ENCODE measurements at regions not wholly inside any gene's neighbourhood (a gene's known extent, or its start where the extent isn't known, plus 50 kb on each side); places are given as distances from the start of the nearest gene placed in this dataset.
A peak's percentile ranks its signal among the peaks of the same experiment; 100 is the strongest.

- H3K36me3 ChIP-seq (replicated peaks; ENCODE audit: insufficient read depth, low read length) = no peaks in the 10 kb centered on the region
- H3K9me3 ChIP-seq (replicated peaks; ENCODE audit: insufficient read depth, low read length) = no peaks in the 10 kb centered on the region
- no peak overlapping the region for H2AFZ ChIP-seq (ENCODE audit: low read length)
- peak overlapping the region; percentile 64; the same call in 1 of the 2 replicates for H3K4me2 ChIP-seq (ENCODE audit: low read depth, low read length)
- no peaks in the 10 kb centered on the region for H4K20me1 ChIP-seq (ENCODE audit: insufficient read depth, low read length)
- H3F3A ChIP-seq (ENCODE audit: insufficient read depth, low read length) = peaks cover 14% of the 10 kb centered on the region
- H3K27me3 ChIP-seq (replicated peaks; ENCODE audit: insufficient read depth, low read length) = no peaks in the 10 kb centered on the region
- no peaks in the 10 kb centered on the region for H3K79me2 ChIP-seq (ENCODE audit: low read length)
- no peak overlapping the region for H3K27ac ChIP-seq (ENCODE audit: low read length)
- TF ChIP-seq EZH2phosphoT487 (IDR thresholded peaks at IDR 0.05; ENCODE audit: low read length) (no peak), CTCF (IDR thresholded peaks at IDR 0.05; ENCODE audit: low read length) (no peak), EZH2 (optimal IDR thresholded peaks at IDR 0.05; ENCODE audit: low read depth, low read length) (no peak)
- peaks cover 21% of the 10 kb centered on the region for H3K4me1 ChIP-seq (ENCODE audit: low read length)
- no peak overlapping the region for H3K9ac ChIP-seq (ENCODE audit: low read length)
- no peak for DNase-seq
- H3K9me2 ChIP-seq (replicated peaks; ENCODE audit: insufficient read depth, low read length) = no peaks in the 10 kb centered on the region
- no peak overlapping the region for H3K4me3 ChIP-seq (ENCODE audit: low read length)
These were observed 104.1 kb downstream of the C11orf87 start for GRCh38 chr11:109526061-109526460.

- Histone ChIP-seq H3K9me2 (replicated peaks; ENCODE audit: insufficient read depth, low read length) (no peaks in the 10 kb centered on the region), H3F3A (ENCODE audit: insufficient read depth, low read length) (peaks cover 14% of the 10 kb centered on the region), H4K20me1 (ENCODE audit: insufficient read depth, low read length) (no peaks in the 10 kb centered on the region), H3K27ac (ENCODE audit: low read length) (peak overlapping the region; percentile 41; the same call in 1 of the 2 replicates), H3K9ac (ENCODE audit: low read length) (peak overlapping the region; percentile 20; the same call in 1 of the 2 replicates), H3K9me3 (replicated peaks; ENCODE audit: insufficient read depth, low read length) (no peaks in the 10 kb centered on the region), H3K27me3 (replicated peaks; ENCODE audit: insufficient read depth, low read length) (no peaks in the 10 kb centered on the region), H3K4me2 (ENCODE audit: low read depth, low read length) (peak overlapping the region; percentile 64), H3K4me3 (ENCODE audit: low read length) (peak overlapping the region; percentile 11; the same call in 1 of the 2 replicates), H2AFZ (ENCODE audit: low read length) (0 out of 2 replicates have a peak overlapping the region, but pooled peaks have one; percentile 21), H3K4me1 (ENCODE audit: low read length) (peaks cover 21% of the 10 kb centered on the region), H3K36me3 (replicated peaks; ENCODE audit: insufficient read depth, low read length) (no peaks in the 10 kb centered on the region), H3K79me2 (ENCODE audit: low read length) (no peaks in the 10 kb centered on the region)
- TF ChIP-seq EZH2 (optimal IDR thresholded peaks at IDR 0.05; ENCODE audit: low read depth, low read length) (no peak), CTCF (IDR thresholded peaks at IDR 0.05; ENCODE audit: low read length) (no peak), EZH2phosphoT487 (IDR thresholded peaks at IDR 0.05; ENCODE audit: low read length) (no peak)
- peak; percentile 35 for DNase-seq
These were observed 104.9 kb downstream of the C11orf87 start for GRCh38 chr11:109526931-109527330.

- H3K9me3 ChIP-seq (replicated peaks; ENCODE audit: insufficient read depth, low read length) = no peaks in the 10 kb centered on the region
- peak overlapping the region; percentile 41; the same call in 1 of the 2 replicates for H3K27ac ChIP-seq (ENCODE audit: low read length)
- peak overlapping the region; percentile 11; the same call in 1 of the 2 replicates for H3K4me3 ChIP-seq (ENCODE audit: low read length)
- H3K4me1 ChIP-seq (ENCODE audit: low read length) = peaks cover 21% of the 10 kb centered on the region
- no peaks in the 10 kb centered on the region for H3K36me3 ChIP-seq (replicated peaks; ENCODE audit: insufficient read depth, low read length)
- H3K27me3 ChIP-seq (replicated peaks; ENCODE audit: insufficient read depth, low read length) = no peaks in the 10 kb centered on the region
- no peaks in the 10 kb centered on the region for H3K9me2 ChIP-seq (replicated peaks; ENCODE audit: insufficient read depth, low read length)
- DNase-seq = peak; percentile 77
- no peaks in the 10 kb centered on the region for H4K20me1 ChIP-seq (ENCODE audit: insufficient read depth, low read length)
- TF ChIP-seq EZH2phosphoT487 (IDR thresholded peaks at IDR 0.05; ENCODE audit: low read length) (no peak), CTCF (IDR thresholded peaks at IDR 0.05; ENCODE audit: low read length) (no peak), EZH2 (optimal IDR thresholded peaks at IDR 0.05; ENCODE audit: low read depth, low read length) (no peak)
- no peaks in the 10 kb centered on the region for H3K79me2 ChIP-seq (ENCODE audit: low read length)
- 0 out of 2 replicates have a peak overlapping the region, but pooled peaks have one; percentile 21 for H2AFZ ChIP-seq (ENCODE audit: low read length)
- peaks cover 14% of the 10 kb centered on the region for H3F3A ChIP-seq (ENCODE audit: insufficient read depth, low read length)
- peak overlapping the region; percentile 64 for H3K4me2 ChIP-seq (ENCODE audit: low read depth, low read length)
- peak overlapping the region; percentile 20; the same call in 1 of the 2 replicates for H3K9ac ChIP-seq (ENCODE audit: low read length)
These were observed 105.5 kb downstream of the C11orf87 start for GRCh38 chr11:109527496-109527895.
